ENCODE measurements at regions not wholly inside any gene's neighbourhood (a gene's known extent, or its start where the extent isn't known, plus 50 kb on each side); places are given as distances from the start of the nearest gene placed in this dataset.
A peak's percentile ranks its signal among the peaks of the same experiment; 100 is the strongest.
"Not testable (repeated sequence)": the region's sequence is repeated elsewhere in the genome, so short reads cannot be mapped to it uniquely, and the experiment has no call there.

DNA sequence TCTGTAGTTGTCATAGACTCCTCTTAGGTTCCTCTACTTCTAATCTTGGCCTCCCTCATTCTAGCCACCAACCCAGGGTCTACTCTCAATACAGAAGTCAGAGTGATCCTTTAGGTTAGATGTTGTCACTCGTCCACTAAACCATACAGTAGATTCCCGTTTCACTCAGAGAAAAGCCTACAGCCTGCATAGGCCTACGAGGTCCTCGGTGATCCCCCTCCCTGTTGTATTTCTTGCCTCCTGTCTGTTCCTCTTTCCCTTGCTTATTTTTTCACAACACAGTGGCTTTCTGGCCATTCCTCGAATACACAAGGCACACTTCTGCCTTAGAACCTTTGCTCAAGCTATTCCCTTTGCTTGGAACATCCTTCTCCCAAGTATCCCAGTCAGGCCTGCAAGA, 183.0 kb upstream of the PRSS1 start:
- no peak for DNase-seq

- DNase-seq: not testable (repeated sequence)
These were observed 185.1 kb upstream of the PRSS1 start for GRCh38 chr7:142564125-142564524.

DNA sequence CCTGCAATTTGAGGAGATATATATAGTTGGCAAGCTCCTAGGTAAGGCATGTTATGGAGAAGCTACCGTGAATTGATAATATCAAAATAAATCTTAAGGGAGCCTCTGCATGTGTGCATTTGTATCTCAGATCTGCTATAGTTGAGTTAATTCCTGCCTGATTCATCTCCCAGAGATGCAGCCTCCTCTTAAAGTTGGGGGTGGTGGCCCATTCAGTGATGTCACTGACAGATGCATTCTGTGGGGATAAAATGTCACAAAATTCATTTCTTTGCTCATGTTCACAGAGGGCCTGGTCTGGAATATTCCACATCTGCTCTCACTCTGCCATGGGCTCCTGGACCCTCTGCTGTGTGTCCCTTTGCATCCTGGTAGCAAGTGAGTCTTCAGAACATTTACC, 185.8 kb upstream of the PRSS1 start:
- no peak for DNase-seq

GRCh38 chr7:142562688-142563087, 186.6 kb upstream of the PRSS1 start:
- DNase-seq: no peak

DNA sequence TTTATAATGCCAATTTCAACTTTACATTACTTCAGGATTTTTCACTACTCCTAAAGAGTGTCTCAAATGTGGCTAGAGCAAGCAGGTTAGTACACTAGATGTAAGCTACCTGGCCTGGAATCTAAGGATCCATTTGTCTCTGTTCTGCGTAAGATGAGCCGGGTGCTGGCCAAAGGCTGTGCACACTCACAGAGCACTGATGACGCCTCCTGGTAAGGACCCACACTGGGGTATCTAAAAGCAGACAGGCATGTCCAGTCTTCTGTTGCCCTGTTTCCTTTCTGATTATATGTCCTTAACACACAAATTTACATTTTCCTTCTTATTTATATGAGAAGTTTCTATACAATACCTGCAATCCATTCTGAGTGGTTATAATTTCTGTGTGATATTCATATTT, 187.9 kb upstream of the PRSS1 start:
- not testable (repeated sequence) for DNase-seq

- DNase-seq: not testable (repeated sequence)
These were observed 188.5 kb upstream of the PRSS1 start for GRCh38 chr7:142560770-142561169.

GRCh38 chr7:142560166-142560565, 189.1 kb upstream of the PRSS1 start:
- DNase-seq: no peak

- DNase-seq: peak; percentile 56 to 66
These were observed 191.2 kb upstream of the PRSS1 start for GRCh38 chr7:142557971-142558582.

- DNase-seq: peak; percentile 31 to 34
These were observed 192.5 kb upstream of the PRSS1 start for GRCh38 chr7:142556740-142557139.

DNA sequence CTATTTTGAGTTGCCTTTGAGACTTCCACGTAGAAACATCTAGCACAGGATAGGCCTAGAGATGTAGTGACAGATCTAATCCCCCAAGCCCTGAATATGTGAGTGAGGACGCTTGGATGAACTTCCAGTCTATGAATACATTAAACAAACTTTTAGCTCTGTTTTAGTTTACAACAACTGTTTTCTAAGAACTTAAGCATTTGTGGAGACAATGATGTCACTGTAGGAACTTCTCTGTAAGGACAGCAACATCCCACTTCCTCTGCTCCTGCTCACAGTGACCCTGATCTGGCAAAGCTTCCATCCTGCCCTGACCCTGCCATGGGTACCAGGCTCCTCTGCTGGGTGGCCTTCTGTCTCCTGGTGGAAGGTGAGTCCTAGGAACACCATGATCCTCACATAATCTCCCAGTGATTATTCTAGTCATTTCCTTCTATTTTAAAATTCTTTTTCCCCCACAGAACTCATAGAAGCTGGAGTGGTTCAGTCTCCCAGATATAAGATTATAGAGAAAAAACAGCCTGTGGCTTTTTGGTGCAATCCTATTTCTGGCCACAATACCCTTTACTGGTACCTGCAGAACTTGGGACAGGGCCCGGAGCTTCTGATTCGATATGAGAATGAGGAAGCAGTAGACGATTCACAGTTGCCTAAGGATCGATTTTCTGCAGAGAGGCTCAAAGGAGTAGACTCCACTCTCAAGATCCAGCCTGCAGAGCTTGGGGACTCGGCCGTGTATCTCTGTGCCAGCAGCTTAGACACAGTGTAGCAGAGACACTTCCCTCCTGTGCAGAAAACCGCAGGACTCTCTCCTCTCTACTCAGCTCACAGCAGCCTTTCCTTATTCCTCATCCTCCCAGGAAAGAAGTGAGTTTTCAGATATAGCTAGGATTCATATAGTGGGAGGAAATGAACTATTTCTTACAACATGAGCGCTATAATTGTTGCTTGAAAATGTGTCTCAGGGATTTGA, 194.4 kb upstream of the PRSS1 start:
- no peak for DNase-seq

- DNase-seq: no peak
These were observed 196.1 kb upstream of the PRSS1 start for GRCh38 chr7:142553216-142553615.

DNA sequence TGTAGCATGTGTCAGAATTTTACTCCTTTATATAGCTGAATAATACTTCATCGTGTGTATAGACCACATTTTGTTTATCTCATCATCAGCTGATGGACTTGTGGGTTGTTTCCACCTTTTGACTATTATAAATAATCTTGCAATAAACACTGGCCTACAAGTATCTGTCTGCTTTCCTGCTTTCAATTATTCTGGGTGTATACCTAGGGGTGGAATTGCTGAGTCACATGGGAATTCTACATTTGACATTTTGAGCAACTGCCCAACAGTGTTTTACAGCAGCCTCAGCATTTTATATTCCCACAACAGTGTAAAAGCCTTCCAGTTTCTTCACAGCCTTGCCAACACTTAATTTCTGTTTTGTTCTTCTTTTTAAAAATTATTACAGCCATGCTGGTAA, 200.3 kb upstream of the PRSS1 start:
- no peak for DNase-seq

GRCh38 chr7:142546452-142546851, 202.8 kb upstream of the PRSS1 start:
- DNase-seq: no peak

GRCh38 chr7:142542942-142543341, 206.3 kb upstream of the PRSS1 start:
- no peak for DNase-seq

DNA sequence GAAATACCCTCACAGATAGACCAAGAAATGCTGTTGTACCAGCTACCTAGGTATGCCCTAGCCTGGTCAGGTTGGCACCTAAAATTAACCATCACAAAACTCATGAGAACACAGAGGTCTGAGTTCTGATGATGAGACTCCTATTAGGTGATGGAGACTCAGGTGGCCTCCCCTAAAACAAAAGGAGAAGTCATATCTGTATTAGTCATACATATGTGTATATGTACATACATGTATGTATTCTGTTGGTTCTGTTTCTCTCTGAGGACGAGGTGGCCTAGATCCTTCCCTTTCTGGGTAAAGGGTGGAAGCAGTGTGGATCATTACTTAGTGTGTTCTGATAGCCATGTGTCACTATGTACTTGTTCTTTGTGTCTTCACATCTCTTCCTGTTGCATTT, 207.2 kb upstream of the PRSS1 start:
- DNase-seq: no peak

GRCh38 chr7:142540371-142540770, 208.9 kb upstream of the PRSS1 start:
- no peak for DNase-seq

GRCh38 chr7:142539901-142540300, 209.4 kb upstream of the PRSS1 start:
- DNase-seq: no peak

GRCh38 chr7:142537760-142538159, 211.5 kb upstream of the PRSS1 start:
- DNase-seq: no peak

- DNase-seq: peak; percentile 83 to 87
These were observed 214.0 kb upstream of the PRSS1 start for GRCh38 chr7:142535123-142535779.

GRCh38 chr7:142534726-142535122, 214.5 kb upstream of the PRSS1 start:
- no peak for DNase-seq

DNA sequence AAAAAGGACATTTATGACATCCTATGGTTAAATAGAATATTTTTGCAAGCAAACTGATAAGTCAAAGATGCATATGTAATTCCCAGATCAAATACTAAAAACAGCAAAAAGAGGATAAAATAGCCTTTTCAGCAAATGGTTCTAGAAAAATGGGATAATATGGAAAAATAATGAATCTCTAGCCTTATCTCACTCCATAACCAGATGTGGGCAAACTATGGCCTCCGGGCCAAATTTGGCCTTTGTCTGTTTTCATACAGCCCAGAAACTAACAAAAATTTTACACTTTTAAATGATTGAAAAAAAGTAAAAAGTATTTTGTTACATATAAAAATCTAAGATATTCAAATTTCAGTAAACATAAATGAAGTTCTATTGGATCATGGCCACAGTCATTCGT, 215.4 kb upstream of the PRSS1 start:
- DNase-seq: no peak

DNA sequence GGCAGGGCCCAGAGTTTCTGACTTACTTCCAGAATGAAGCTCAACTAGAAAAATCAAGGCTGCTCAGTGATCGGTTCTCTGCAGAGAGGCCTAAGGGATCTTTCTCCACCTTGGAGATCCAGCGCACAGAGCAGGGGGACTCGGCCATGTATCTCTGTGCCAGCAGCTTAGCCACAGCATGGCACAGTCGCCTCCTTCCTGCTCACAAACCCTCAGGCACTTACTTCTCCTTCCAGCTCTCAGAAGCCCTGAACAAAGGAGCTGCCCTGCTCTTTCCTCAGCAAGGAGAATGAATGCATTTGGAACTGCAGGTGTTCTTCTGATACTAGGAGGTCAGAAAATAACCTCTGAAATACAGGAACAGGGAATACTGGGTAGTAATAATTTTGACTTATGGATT, 219.7 kb upstream of the PRSS1 start:
- no peak for DNase-seq

- no peak for DNase-seq
These were observed 220.5 kb upstream of the PRSS1 start for GRCh38 chr7:142528608-142529408.
